ENCODE measurements at regions not wholly inside any gene's neighbourhood (a gene's known extent, or its start where the extent isn't known, plus 50 kb on each side); places are given as distances from the start of the nearest gene placed in this dataset.

DNA sequence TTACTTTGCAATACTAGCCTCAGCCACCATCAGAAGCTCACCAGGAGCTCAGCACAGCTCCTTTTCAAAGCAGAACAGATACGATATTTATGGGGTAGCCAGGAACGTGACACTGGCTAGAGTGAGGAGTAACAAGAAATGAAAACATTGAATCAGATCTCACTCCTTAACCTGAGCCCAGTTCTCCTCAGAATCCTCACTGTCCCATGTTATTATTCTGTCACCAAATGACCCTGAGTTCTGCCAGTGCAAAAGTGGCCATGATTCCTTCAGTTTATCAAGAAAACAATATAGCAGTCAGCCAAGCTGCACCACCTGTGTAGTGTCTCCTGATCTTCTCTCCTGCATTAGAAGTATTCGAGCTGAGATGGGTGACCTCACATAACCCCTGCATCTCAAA, 956.7 kb downstream of the TUSC7 start:
- TF ChIP-seq, protein P1, sequence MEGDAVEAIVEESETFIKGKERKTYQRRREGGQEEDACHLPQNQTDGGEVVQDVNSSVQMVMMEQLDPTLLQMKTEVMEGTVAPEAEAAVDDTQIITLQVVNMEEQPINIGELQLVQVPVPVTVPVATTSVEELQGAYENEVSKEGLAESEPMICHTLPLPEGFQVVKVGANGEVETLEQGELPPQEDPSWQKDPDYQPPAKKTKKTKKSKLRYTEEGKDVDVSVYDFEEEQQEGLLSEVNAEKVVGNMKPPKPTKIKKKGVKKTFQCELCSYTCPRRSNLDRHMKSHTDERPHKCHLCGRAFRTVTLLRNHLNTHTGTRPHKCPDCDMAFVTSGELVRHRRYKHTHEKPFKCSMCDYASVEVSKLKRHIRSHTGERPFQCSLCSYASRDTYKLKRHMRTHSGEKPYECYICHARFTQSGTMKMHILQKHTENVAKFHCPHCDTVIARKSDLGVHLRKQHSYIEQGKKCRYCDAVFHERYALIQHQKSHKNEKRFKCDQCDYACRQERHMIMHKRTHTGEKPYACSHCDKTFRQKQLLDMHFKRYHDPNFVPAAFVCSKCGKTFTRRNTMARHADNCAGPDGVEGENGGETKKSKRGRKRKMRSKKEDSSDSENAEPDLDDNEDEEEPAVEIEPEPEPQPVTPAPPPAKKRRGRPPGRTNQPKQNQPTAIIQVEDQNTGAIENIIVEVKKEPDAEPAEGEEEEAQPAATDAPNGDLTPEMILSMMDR (conservative IDR thresholded peaks at IDR 0.05): no peak
- Histone ChIP-seq H3K4me3 (ENCODE audit: low read length) (no peak overlapping the region), H3K9ac (ENCODE audit: extremely low read depth, low read length, poor library complexity, severe bottlenecking) (no peak overlapping the region), H3K36me3 (ENCODE audit: control insufficient read depth, insufficient read depth, low read length) (no peaks in the 10 kb centered on the region), H3K9me3 (ENCODE audit: control insufficient read depth, low read length) (no peaks in the 10 kb centered on the region), H3K4me1 (ENCODE audit: control insufficient read depth, insufficient read depth, low read length) (peaks cover 9% of the 10 kb centered on the region), H3K27me3 (ENCODE audit: control insufficient read depth, insufficient read depth, low read length, poor library complexity, severe bottlenecking) (peaks cover 5% of the 10 kb centered on the region), H3K27ac (ENCODE audit: low read depth, low read length) (no peak overlapping the region)
- Mint-ChIP-seq H3K9me3 (no peaks in the 10 kb centered on the region), H3K27me3 (ENCODE audit: insufficient read depth) (peaks cover 19% of the 10 kb centered on the region), H3K36me3 (ENCODE audit: low read depth) (no peaks in the 10 kb centered on the region), H3K4me3 (no peak overlapping the region), H3K27ac (no peak overlapping the region), H3K4me1 (peaks cover 24% of the 10 kb centered on the region)
- DNase-seq: no peak
- WGBS, 2 experiments (ENCODE audit: insufficient coverage in 1 of 2, insufficient read length in 1 of 2): 69 to 79% methylated on average over 2 to 3 of the region's 3 CpGs

DNA sequence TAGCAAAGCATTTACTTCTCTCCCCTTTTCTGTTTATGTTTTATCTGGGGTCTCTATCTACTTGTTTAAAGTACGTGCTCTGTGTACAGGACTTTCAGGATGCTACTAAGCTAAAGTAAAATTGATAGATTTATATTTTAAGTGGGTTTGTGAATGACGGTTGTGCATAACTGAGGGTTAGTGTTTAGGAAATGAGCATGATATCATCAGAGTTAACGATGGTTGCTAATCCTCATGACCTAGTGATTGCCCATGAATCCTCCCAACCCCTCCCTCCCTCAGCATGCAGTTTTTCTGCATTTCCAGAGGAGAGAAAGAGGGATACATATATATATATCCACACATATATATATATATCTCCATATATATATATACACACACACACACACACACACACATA, 957.2 kb downstream of the TUSC7 start:
- H3K4me1 Mint-ChIP-seq: peaks cover 19% of the 10 kb centered on the region
- Histone ChIP-seq H3K27me3 (ENCODE audit: control insufficient read depth, insufficient read depth, low read length, poor library complexity, severe bottlenecking) (peaks cover 5% of the 10 kb centered on the region), H3K9ac (ENCODE audit: extremely low read depth, low read length, poor library complexity, severe bottlenecking) (no peak overlapping the region), H3K4me3 (ENCODE audit: low read length) (no peak overlapping the region), H3K36me3 (ENCODE audit: control insufficient read depth, insufficient read depth, low read length) (no peaks in the 10 kb centered on the region), H3K27ac (ENCODE audit: low read depth, low read length) (no peak overlapping the region), H3K4me1 (ENCODE audit: control insufficient read depth, insufficient read depth, low read length) (peaks cover 9% of the 10 kb centered on the region), H3K9me3 (ENCODE audit: control insufficient read depth, low read length) (no peaks in the 10 kb centered on the region)
- WGBS, 2 experiments (ENCODE audit: insufficient coverage in 1 of 2, insufficient read length in 1 of 2): 92% methylated on average over 2 of the region's 3 CpGs; no CpG with 5 or more reads in 1 of the 2 experiments
- H3K9me3 Mint-ChIP-seq: no peaks in the 10 kb centered on the region
- TF ChIP-seq, protein P1 (conservative IDR thresholded peaks at IDR 0.05): no peak
- no peak for DNase-seq
- H3K4me3 Mint-ChIP-seq: no peak overlapping the region
- H3K27ac Mint-ChIP-seq: no peak overlapping the region
- no peaks in the 10 kb centered on the region for H3K36me3 Mint-ChIP-seq (ENCODE audit: low read depth)
- peaks cover 19% of the 10 kb centered on the region for H3K27me3 Mint-ChIP-seq (ENCODE audit: insufficient read depth)

DNA sequence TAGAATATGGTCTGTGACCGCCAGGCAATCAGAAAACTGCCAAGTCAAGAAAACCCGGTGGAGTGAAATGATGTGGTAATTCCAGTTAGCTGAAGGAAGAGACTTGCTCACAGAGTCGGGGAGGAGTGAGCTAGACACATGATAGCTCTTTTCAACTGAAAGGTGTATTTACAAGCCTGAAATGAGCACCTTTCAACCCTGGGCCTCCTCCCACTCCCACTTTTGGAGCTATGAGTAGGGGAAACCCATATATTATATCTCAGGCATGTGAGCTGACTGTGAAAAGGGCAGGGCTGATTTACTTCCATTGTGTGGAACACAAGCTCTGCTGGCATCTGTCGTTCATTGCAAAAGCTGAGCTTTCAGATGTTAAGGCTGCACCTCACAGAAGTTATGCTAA, 960.2 kb downstream of the TUSC7 start:
- Histone ChIP-seq H3K27ac (ENCODE audit: low read depth, low read length) (no peak overlapping the region), H3K4me1 (ENCODE audit: control insufficient read depth, insufficient read depth, low read length) (peaks cover 14% of the 10 kb centered on the region), H3K9me3 (ENCODE audit: control insufficient read depth, low read length) (no peaks in the 10 kb centered on the region), H3K27me3 (ENCODE audit: control insufficient read depth, insufficient read depth, low read length, poor library complexity, severe bottlenecking) (peaks cover 5% of the 10 kb centered on the region), H3K4me3 (ENCODE audit: low read length) (no peak overlapping the region), H3K9ac (ENCODE audit: extremely low read depth, low read length, poor library complexity, severe bottlenecking) (no peak overlapping the region), H3K36me3 (ENCODE audit: control insufficient read depth, insufficient read depth, low read length) (no peaks in the 10 kb centered on the region)
- no peaks in the 10 kb centered on the region for H3K9me3 Mint-ChIP-seq
- peaks cover 13% of the 10 kb centered on the region for H3K27me3 Mint-ChIP-seq (ENCODE audit: insufficient read depth)
- TF ChIP-seq, protein P1 (conservative IDR thresholded peaks at IDR 0.05): no peak
- no peak overlapping the region for H3K4me3 Mint-ChIP-seq
- H3K27ac Mint-ChIP-seq: no peak overlapping the region
- H3K36me3 Mint-ChIP-seq (ENCODE audit: low read depth): no peaks in the 10 kb centered on the region
- DNase-seq: no peak
- peaks cover 21% of the 10 kb centered on the region for H3K4me1 Mint-ChIP-seq
- 90 to 96% methylated on average over 4 of the region's 4 CpGs for WGBS, 2 experiments (ENCODE audit: insufficient coverage in 1 of 2, insufficient read length in 1 of 2)

Data from endodermal cell (in vitro differentiated cells).